Fibroblast of villous mesenchyme (primary cell): ENCODE measurements at regions not wholly inside any gene's neighbourhood (a gene's known extent, or its start where the extent isn't known, plus 50 kb on each side); places are given as distances from the start of the nearest gene placed in this dataset.

Experiments used
- DNase-seq: peaks from one replicate; pipeline ENCODE4 v3.0.0-alpha.2; 2010; ENCODE audit warnings: low read depth
- H3K4me3 ChIP-seq: 2 replicates; pipeline ENCODE4 v1.5.1; 2011; ENCODE audit warnings: low read depth, mild to moderate bottlenecking, low read length
- CTCF ChIP-seq: IDR thresholded peaks from 2 replicates; pipeline ENCODE4 v1.5.1; 2012; ENCODE audit warnings: low read depth, mild to moderate bottlenecking, low read length; ENCODE audit not compliant: insufficient read depth

GRCh38 chr15:62840526-62841268 lies 201.8 kb upstream of the TPM1 start:
- TF ChIP-seq CTCF, result no peak
- DNase-seq, result no peak
- no peak overlapping the region for H3K4me3 ChIP-seq

- TF ChIP-seq CTCF, result no peak
- DNase-seq, result peak; percentile 18
- no peak overlapping the region for H3K4me3 ChIP-seq
Measured at GRCh38 chr15:62841269-62841628, 201.3 kb upstream of the TPM1 start.

GRCh38 chr15:62841891-62842559 lies 200.5 kb upstream of the TPM1 start:
- no peak for DNase-seq
- no peak for TF ChIP-seq CTCF
- H3K4me3 ChIP-seq, result no peak overlapping the region

GRCh38 chr15:62843311-62843710 lies 199.2 kb upstream of the TPM1 start:
- no peak for TF ChIP-seq CTCF
- DNase-seq, result no peak
- H3K4me3 ChIP-seq, result no peak overlapping the region

GRCh38 chr15:62844564-62845240 lies 197.8 kb upstream of the TPM1 start:
- no peak for DNase-seq
- no peak overlapping the region for H3K4me3 ChIP-seq
- no peak for TF ChIP-seq CTCF

GRCh38 chr15:62845241-62846126 lies 197.1 kb upstream of the TPM1 start:
- TF ChIP-seq CTCF, result no peak
- H3K4me3 ChIP-seq, result no peak overlapping the region
- no peak for DNase-seq
